HG02938 (cell line): ENCODE measurements at regions not wholly inside any gene's neighbourhood (a gene's known extent, or its start where the extent isn't known, plus 50 kb on each side); places are given as distances from the start of the nearest gene placed in this dataset.

Experiments
- ATAC-seq: cut with Tn5 transposase; IDR thresholded peaks from one replicate; pipeline ENCODE4 v1.9.1; 2021; ENCODE audit warnings: mild to moderate bottlenecking, moderate library complexity; ENCODE audit not compliant: unreplicated experiment

- ATAC-seq, result no peak
Measured at GRCh38 chr5:155941340-155941739, 385.6 kb upstream of the SGCD start.

GRCh38 chr5:155943516-155944407 lies 383.2 kb upstream of the SGCD start:
- ATAC-seq, result peak; percentile 87

DNA sequence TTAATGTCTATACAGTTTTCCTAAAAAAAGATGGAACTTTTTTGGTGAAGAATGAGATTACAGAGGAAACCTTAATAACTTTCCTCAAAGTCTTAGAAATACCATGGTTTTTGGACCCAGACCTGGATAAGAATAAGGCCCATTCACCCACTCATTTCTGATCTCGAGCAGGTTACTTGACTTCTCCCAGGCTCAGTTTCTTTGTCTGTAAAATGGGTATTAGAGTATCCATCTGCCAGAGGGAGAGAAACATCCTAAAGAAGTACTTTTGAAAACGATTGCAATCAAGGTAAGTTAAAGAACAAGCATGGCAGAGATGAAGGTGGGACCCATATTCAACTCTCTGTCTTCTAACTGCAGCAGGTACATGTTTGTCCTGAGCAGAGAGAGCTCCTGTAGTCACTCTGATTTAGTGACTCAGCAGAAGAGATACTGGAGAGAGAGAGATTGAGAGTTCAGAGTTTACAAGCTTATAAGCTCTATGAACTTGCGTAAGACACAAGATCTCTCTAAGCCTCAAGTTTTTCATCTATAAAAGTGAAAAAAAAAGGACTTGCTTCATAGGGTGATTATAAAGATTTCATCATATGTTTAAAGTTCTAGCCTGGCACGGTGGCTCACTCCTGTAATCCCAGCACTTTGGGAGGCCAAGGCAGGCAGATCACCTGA lies 379.4 kb upstream of the SGCD start:
- no peak for ATAC-seq

DNA sequence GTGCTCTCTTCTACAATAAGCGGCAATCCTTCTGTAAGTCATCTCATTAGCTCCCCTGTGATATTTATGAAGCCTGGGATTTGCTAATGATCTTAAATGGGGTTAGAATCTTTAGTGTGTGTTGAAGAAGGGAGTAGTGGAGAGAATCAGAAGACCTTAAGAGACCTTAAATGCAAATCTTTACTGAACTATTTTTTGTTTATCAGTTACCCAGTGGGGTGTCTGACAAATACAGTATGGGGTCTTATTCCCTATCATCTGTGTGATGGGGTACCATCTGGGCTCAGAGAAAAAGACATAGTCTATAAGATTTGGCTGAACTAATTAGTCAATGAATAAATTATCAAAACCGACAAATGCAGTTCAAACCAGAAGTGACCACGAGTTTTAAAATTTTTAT lies 378.4 kb upstream of the SGCD start:
- no peak for ATAC-seq

- ATAC-seq, result no peak
Measured at GRCh38 chr5:155952486-155953089, 374.4 kb upstream of the SGCD start.

DNA sequence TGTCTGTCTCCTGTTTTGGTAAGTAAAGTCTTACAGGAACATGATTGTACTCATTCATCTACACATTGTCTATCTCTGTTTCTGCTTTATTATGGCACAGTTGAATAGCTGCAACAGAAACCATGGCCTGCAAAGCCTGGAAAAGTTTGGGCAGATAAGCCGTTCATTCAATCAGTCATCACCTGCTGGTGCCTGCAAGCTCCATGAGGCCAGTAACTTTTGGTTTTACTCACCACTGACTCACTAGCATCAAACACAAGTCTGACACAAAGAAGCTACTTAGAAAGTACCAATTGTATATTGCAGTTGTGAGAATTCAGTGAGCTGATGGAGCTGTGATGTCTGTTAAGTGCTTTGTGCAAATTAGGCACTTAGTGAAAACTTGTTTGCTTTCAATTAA lies 373.6 kb upstream of the SGCD start:
- ATAC-seq, result no peak

- no peak for ATAC-seq
Measured at GRCh38 chr5:155954701-155955445, 372.1 kb upstream of the SGCD start.

- ATAC-seq, result no peak
Measured at GRCh38 chr5:155957884-155958283, 369.1 kb upstream of the SGCD start.

DNA sequence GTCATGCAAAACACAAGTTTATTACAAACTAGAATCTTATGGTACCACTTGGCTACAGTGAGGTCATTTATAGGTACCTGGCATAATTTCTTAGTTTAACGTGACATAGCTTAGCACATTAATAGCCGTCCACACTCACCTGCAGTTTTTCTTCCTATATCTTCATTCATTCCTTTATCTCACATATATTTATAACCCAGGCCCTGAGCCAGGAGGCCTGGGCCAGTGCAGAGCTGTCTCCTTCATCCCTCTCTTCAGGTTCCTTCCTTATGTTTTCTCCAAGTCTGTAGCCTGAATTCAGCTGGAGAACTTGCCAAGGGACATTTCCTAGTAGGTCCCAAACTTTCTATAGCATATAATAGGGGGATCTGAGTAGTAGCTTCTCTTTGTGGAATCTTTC lies 367.9 kb upstream of the SGCD start:
- ATAC-seq, result no peak

- ATAC-seq, result no peak
Measured at GRCh38 chr5:155960177-155960576, 366.8 kb upstream of the SGCD start.

DNA sequence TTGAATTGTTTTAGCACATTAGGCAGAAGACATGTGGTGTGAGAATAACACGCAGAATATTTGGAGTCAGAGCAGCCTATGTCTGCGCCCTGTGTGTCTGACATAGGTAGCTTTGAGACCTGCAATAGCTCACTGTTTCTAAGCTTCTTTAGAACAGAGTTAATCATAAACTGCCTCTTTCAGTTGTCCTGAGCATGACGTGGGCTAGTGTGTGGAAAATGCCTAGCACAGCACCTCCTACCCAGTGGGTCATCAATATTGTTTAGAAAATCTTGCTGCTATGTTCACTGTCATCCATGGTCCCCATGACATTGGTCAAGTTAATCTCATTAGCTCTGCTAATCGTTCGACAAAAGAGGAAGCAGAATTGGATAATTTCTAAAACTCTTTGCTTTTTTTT lies 357.4 kb upstream of the SGCD start:
- ATAC-seq, result no peak

DNA sequence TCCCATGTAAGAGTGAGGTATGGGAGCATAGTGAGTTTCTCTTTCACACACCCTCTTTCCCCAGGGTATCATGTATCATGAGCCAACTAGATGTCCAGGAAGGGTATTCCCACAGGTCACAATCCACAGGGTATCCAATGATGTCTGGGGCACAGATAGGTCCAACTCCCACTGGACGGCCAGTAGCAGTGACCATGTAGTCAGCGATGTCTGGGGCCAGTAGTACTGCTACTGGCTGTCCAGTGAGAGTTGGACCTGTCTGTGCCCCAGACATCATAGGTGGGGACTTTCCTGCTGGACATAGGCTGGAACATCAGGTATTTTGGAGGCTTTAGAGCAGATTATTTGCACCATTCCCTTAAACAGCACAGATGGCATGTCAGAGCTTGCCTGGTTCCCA lies 352.6 kb upstream of the SGCD start:
- ATAC-seq, result no peak

GRCh38 chr5:155978850-155979249 lies 348.1 kb upstream of the SGCD start:
- ATAC-seq, result no peak

- no peak for ATAC-seq
Measured at GRCh38 chr5:155982354-155982753, 344.6 kb upstream of the SGCD start.

- no peak for ATAC-seq
Measured at GRCh38 chr5:155983954-155984353, 343.0 kb upstream of the SGCD start.

GRCh38 chr5:155987265-155987810 lies 339.6 kb upstream of the SGCD start:
- ATAC-seq, result no peak

- no peak for ATAC-seq
Measured at GRCh38 chr5:155989879-155990278, 337.1 kb upstream of the SGCD start.

DNA sequence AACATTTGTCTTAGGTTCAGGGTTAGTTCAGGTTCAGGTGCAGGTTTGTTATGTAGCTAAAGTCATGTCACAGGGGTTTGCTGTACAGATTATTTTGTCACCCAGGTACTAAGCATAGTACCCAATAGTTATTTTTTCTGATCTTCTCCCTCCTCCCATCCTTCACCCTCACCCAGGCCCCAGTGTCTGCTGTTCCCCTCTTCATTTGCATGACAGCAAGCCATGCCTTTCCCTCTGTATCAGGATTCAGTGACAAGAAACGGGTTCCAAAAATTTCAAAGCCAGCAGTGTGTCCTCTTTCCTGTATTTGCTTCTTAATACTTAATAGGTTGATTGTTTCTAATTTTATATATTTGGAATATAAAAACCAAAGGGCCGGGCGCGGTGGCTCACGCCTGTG lies 330.8 kb upstream of the SGCD start:
- no peak for ATAC-seq

- ATAC-seq, result no peak
Measured at GRCh38 chr5:155998257-155998656, 328.7 kb upstream of the SGCD start.

DNA sequence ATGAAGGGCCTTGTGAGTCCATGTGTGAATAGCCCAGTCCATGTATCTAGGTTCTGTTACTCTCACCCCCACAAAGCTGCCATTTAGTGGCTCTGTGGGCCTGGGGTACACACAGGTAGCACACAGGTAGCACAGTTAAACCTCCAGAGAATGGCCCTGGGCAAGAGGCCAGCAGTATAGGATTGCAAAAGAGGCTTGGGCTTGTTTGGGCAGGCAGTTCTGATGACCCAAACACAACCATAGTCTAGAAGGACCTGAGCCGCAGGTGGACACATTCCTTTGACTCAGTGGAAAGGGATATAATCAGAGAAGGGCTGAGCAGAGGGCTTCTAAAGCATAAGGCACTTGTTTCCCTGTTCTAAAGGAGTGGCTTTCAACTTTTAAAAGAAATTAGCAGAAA lies 326.8 kb upstream of the SGCD start:
- ATAC-seq, result no peak

- no peak for ATAC-seq
Measured at GRCh38 chr5:156004754-156005153, 322.2 kb upstream of the SGCD start.
